ENCODE measurements at regions not wholly inside any gene's neighbourhood (a gene's known extent, or its start where the extent isn't known, plus 50 kb on each side); places are given as distances from the start of the nearest gene placed in this dataset.

- peaks cover 0 to 79% (median 32%) of the 10 kb centered on the region in 3 donors for H3K27me3 ChIP-seq
- peak in 1 of 2 donors; percentile 11 for DNase-seq
- TF ChIP-seq CTCF (IDR thresholded peaks at IDR 0.05) (no peak), POLR2A (IDR thresholded peaks at IDR 0.05) (no peak), EP300 (IDR thresholded peaks at IDR 0.05) (no peak), POLR2AphosphoS5 (IDR thresholded peaks at IDR 0.05) (no peak)
These were observed 524.5 kb downstream of the BRD1 start for GRCh38 chr22:49303061-49303735.

GRCh38 chr22:49302530-49302929 is 525.1 kb downstream of the BRD1 start:
- peaks cover 0 to 81% (median 30%) of the 10 kb centered on the region in 3 donors for H3K27me3 ChIP-seq
- WGBS, 5 donors = 85 to 94% (median 91%) methylated on average over 22 to 31 of the region's 31 CpGs

More at GRCh38 chr22:49303061-49303735, 524.5 kb downstream of the BRD1 start:
- intact Hi-C loops (cut with DNase I; ENCODE audit: low total_unique reads) = loop anchor here (10.0 kb wide), 1 partner anchor 728 kb away; no protein-coding TSS in a partner anchor
- no peaks in the 10 kb centered on the region for H3K36me3 ChIP-seq
- no peak overlapping the region for H3K27ac ChIP-seq
- H3K4me3 ChIP-seq = no peak overlapping the region
- WGBS, 5 donors = 73 to 78% (median 75%) methylated on average over 17 of the region's 17 CpGs
- no peaks in the 10 kb centered on the region for H3K9me3 ChIP-seq
- peaks cover 0 to 8% (median 3%) of the 10 kb centered on the region in 4 donors for H3K4me1 ChIP-seq

GRCh38 chr22:49302150-49302460 is 525.6 kb downstream of the BRD1 start:
- Histone ChIP-seq H3K4me3 (no peak overlapping the region), H3K27me3 (peaks cover 0 to 81% (median 26%) of the 10 kb centered on the region in 3 donors), H3K36me3 (no peaks in the 10 kb centered on the region), H3K27ac (no peak overlapping the region), H3K4me1 (peaks cover 0 to 8% (median 3%) of the 10 kb centered on the region in 4 donors), H3K9me3 (no peaks in the 10 kb centered on the region)
- DNase-seq = no peak
- TF ChIP-seq POLR2AphosphoS5 (IDR thresholded peaks at IDR 0.05) = no peak
- no peak for TF ChIP-seq POLR2A (IDR thresholded peaks at IDR 0.05)
- TF ChIP-seq CTCF (IDR thresholded peaks at IDR 0.05) = no peak
- no peak for TF ChIP-seq EP300 (IDR thresholded peaks at IDR 0.05)
- intact Hi-C loops (cut with DNase I; ENCODE audit: low total_unique reads) = loop anchor here (10.0 kb wide), 1 partner anchor 727 kb away; no protein-coding TSS in a partner anchor
- WGBS, 5 donors = 84 to 98% (median 90%) methylated on average over 11 of the region's 11 CpGs

More at GRCh38 chr22:49302530-49302929, 525.1 kb downstream of the BRD1 start:
- H3K36me3 ChIP-seq = no peaks in the 10 kb centered on the region
- H3K27ac ChIP-seq = no peak overlapping the region
- intact Hi-C loops (cut with DNase I; ENCODE audit: low total_unique reads) = loop anchor here (10.0 kb wide), 1 partner anchor 728 kb away; no protein-coding TSS in a partner anchor
- DNase-seq = peak in 1 of 2 donors; percentile 11
- H3K9me3 ChIP-seq = no peaks in the 10 kb centered on the region
- TF ChIP-seq POLR2A (IDR thresholded peaks at IDR 0.05) (no peak), POLR2AphosphoS5 (IDR thresholded peaks at IDR 0.05) (no peak), EP300 (IDR thresholded peaks at IDR 0.05) (no peak), CTCF (IDR thresholded peaks at IDR 0.05) (no peak)
- H3K4me3 ChIP-seq = no peak overlapping the region
- H3K4me1 ChIP-seq = peaks cover 0 to 8% (median 3%) of the 10 kb centered on the region in 4 donors

- DNase-seq = peak in 1 of 2 donors; percentile 20
These were observed 526.1 kb downstream of the BRD1 start for GRCh38 chr22:49301398-49302149.

More at GRCh38 chr22:49301398-49302149, 526.1 kb downstream of the BRD1 start:
- intact Hi-C loops (cut with DNase I; ENCODE audit: low total_unique reads) = loop anchor here (10.0 kb wide), 1 partner anchor 727 kb away; no protein-coding TSS in a partner anchor
- Histone ChIP-seq H3K27ac (no peak overlapping the region), H3K27me3 (peaks cover 0 to 77% (median 20%) of the 10 kb centered on the region in 3 donors), H3K4me3 (no peak overlapping the region), H3K36me3 (no peaks in the 10 kb centered on the region), H3K4me1 (peaks cover 0 to 8% (median 3%) of the 10 kb centered on the region in 4 donors), H3K9me3 (no peaks in the 10 kb centered on the region)
- TF ChIP-seq CTCF (IDR thresholded peaks at IDR 0.05) = no peak
- no peak for TF ChIP-seq POLR2AphosphoS5 (IDR thresholded peaks at IDR 0.05)
- TF ChIP-seq EP300 (IDR thresholded peaks at IDR 0.05) = no peak
- TF ChIP-seq POLR2A (IDR thresholded peaks at IDR 0.05) = no peak
- 83 to 90% (median 85%) methylated on average over 35 to 37 of the region's 37 CpGs for WGBS, 5 donors
